Progenitor cell of endocrine pancreas (in vitro differentiated cells): ENCODE measurements at regions not wholly inside any gene's neighbourhood (a gene's known extent, or its start where the extent isn't known, plus 50 kb on each side); places are given as distances from the start of the nearest gene placed in this dataset.

ENCODE experiments used
- DNase-seq: peaks from one replicate; pipeline ENCODE4 v3.0.0; 2021; ENCODE audit warnings: low spot score; ENCODE audit not compliant: unreplicated experiment
- H3K27ac Mint-ChIP-seq: 2 replicates; pipeline ENCODE4 v1.8.0; 2021; ENCODE audit warnings: mild to moderate bottlenecking, moderate library complexity, mixed read lengths
- H3K27me3 Mint-ChIP-seq: 2 replicates; pipeline ENCODE4 v1.8.0; 2021; ENCODE audit warnings: mixed read lengths
- H3K36me3 Mint-ChIP-seq: 2 replicates; pipeline ENCODE4 v1.8.0; 2022; ENCODE audit warnings: mixed read lengths; ENCODE audit not compliant: insufficient read depth
- H3K4me1 Mint-ChIP-seq: 2 replicates; pipeline ENCODE4 v1.8.0; 2021; ENCODE audit warnings: low read depth, mixed read lengths
- H3K4me3 Mint-ChIP-seq: 2 replicates; pipeline ENCODE4 v1.8.0; 2021; ENCODE audit warnings: low read depth, mild to moderate bottlenecking, moderate library complexity, mixed read lengths
- H3K9me3 Mint-ChIP-seq: 2 replicates; pipeline ENCODE4 v1.8.0; 2021; ENCODE audit warnings: low read depth, mixed read lengths
- TF ChIP-seq, protein P1 (sequence below): fragments of 200-600 bp; sonication (generic); IDR thresholded peaks from one replicate; pipeline ENCODE4 v1.5.0; 2021; ENCODE audit warnings: antibody characterized with exemption, mild to moderate bottlenecking; ENCODE audit not compliant: unreplicated experiment

GRCh38 chr22:48351376-48352085 lies 1476.1 kb downstream of the BRD1 start:
- H3K27me3 Mint-ChIP-seq: no peaks in the 10 kb centered on the region
- no peaks in the 10 kb centered on the region for H3K36me3 Mint-ChIP-seq

DNA sequence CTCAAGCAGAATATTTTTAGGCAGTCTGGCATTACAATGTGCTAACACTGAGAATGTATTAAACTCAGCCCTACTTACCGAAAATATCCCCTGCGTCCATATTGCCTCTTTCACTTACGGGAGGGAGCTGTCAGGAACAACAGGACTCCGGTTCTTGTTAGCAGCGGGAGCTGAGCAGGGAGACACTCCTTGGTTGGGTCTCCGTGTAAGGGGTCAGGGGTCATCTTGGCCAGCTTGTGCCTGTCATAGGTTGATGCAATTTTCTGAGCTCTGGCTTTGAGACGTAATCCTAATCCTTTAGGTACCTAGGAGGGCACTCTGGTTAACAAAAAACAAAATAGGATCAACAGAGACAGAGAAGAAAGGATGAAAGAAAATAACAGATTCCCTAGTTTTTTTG lies 1477.2 kb downstream of the BRD1 start:
- H3K27me3 Mint-ChIP-seq: no peaks in the 10 kb centered on the region
- no peaks in the 10 kb centered on the region for H3K36me3 Mint-ChIP-seq
- no peak overlapping the region for H3K4me3 Mint-ChIP-seq
- H3K9me3 Mint-ChIP-seq: no peaks in the 10 kb centered on the region
- DNase-seq: no peak
- TF ChIP-seq, protein P1, sequence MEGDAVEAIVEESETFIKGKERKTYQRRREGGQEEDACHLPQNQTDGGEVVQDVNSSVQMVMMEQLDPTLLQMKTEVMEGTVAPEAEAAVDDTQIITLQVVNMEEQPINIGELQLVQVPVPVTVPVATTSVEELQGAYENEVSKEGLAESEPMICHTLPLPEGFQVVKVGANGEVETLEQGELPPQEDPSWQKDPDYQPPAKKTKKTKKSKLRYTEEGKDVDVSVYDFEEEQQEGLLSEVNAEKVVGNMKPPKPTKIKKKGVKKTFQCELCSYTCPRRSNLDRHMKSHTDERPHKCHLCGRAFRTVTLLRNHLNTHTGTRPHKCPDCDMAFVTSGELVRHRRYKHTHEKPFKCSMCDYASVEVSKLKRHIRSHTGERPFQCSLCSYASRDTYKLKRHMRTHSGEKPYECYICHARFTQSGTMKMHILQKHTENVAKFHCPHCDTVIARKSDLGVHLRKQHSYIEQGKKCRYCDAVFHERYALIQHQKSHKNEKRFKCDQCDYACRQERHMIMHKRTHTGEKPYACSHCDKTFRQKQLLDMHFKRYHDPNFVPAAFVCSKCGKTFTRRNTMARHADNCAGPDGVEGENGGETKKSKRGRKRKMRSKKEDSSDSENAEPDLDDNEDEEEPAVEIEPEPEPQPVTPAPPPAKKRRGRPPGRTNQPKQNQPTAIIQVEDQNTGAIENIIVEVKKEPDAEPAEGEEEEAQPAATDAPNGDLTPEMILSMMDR: no peak
- H3K4me1 Mint-ChIP-seq: no peaks in the 10 kb centered on the region
- no peak overlapping the region for H3K27ac Mint-ChIP-seq

More at GRCh38 chr22:48351376-48352085, 1476.1 kb downstream of the BRD1 start:
- Mint-ChIP-seq H3K9me3 (no peaks in the 10 kb centered on the region), H3K27ac (no peak overlapping the region), H3K4me1 (no peaks in the 10 kb centered on the region), H3K4me3 (no peak overlapping the region)
- TF ChIP-seq, protein P1: no peak
- no peak for DNase-seq

DNA sequence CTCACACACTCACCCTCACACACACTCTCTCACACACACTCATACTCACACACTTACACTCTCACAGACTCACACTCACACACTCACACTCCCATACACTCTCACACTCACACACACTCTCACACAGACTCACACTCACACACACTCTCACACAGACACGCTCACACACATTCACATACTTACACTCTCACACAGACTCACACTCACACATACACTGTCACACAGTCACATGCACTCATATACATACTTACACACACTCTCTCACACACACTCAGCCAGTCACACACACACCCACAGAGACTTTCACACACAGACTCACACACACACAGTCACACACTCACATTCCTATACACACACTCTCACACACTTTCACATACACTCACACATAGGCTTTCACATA lies 1478.8 kb downstream of the BRD1 start:
- Mint-ChIP-seq H3K4me1 (no peaks in the 10 kb centered on the region), H3K27me3 (peaks cover 10% of the 10 kb centered on the region), H3K36me3 (no peaks in the 10 kb centered on the region), H3K27ac (no peak overlapping the region), H3K4me3 (no peak overlapping the region), H3K9me3 (no peaks in the 10 kb centered on the region)
- DNase-seq: no peak
- TF ChIP-seq, protein P1: no peak

- Mint-ChIP-seq H3K27ac (no peak overlapping the region), H3K36me3 (no peaks in the 10 kb centered on the region), H3K9me3 (no peaks in the 10 kb centered on the region), H3K27me3 (peaks cover 26% of the 10 kb centered on the region), H3K4me3 (no peak overlapping the region), H3K4me1 (no peaks in the 10 kb centered on the region)
- TF ChIP-seq, protein P1: no peak
- DNase-seq: no peak
These were observed 1480.4 kb downstream of the BRD1 start for GRCh38 chr22:48347311-48347710.

GRCh38 chr22:48346911-48347310 lies 1480.8 kb downstream of the BRD1 start:
- H3K9me3 Mint-ChIP-seq: no peaks in the 10 kb centered on the region
- H3K4me3 Mint-ChIP-seq: no peak overlapping the region
- H3K36me3 Mint-ChIP-seq: no peaks in the 10 kb centered on the region
- no peak for DNase-seq
- no peaks in the 10 kb centered on the region for H3K4me1 Mint-ChIP-seq
- H3K27ac Mint-ChIP-seq: no peak overlapping the region
- H3K27me3 Mint-ChIP-seq: peaks cover 30% of the 10 kb centered on the region
- TF ChIP-seq, protein P1: no peak
